Stomach smooth muscle (tissue), 2 donors: ENCODE measurements at regions not wholly inside any gene's neighbourhood (a gene's known extent, or its start where the extent isn't known, plus 50 kb on each side); places are given as distances from the start of the nearest gene placed in this dataset.

Experiments
- H3K27ac ChIP-seq: one replicate; pipeline ENCODE4 v1.7.0; 2013; ENCODE audit warnings: mild to moderate bottlenecking, low read length, inconsistent platforms
- H3K27me3 ChIP-seq, 2 donors: one replicate each; pipeline ENCODE4 v1.7.0; 2013; ENCODE audit warnings: low read length in 2 of 2; ENCODE audit not compliant: insufficient read depth in 2 of 2, control insufficient read depth in 1 of 2
- H3K36me3 ChIP-seq, 2 donors: one replicate each; pipeline ENCODE4 v1.7.0; 2013; ENCODE audit warnings: low read length in 2 of 2; ENCODE audit not compliant: control insufficient read depth in 2 of 2, insufficient read depth in 2 of 2
- H3K4me1 ChIP-seq: one replicate; pipeline ENCODE4 v1.7.0; 2013; ENCODE audit warnings: low read length; ENCODE audit not compliant: control insufficient read depth, insufficient read depth
- H3K4me3 ChIP-seq, 2 donors: one replicate each; pipeline ENCODE4 v1.7.0; 2013; ENCODE audit warnings: low read length in 2 of 2
- H3K9ac ChIP-seq, 2 donors: one replicate each; pipeline ENCODE4 v1.7.0; 2013; ENCODE audit warnings: low read length in 2 of 2, mild to moderate bottlenecking in 1 of 2
- H3K9me3 ChIP-seq, 2 donors: one replicate each; pipeline ENCODE4 v1.7.0; 2013; ENCODE audit warnings: low read length in 2 of 2; ENCODE audit not compliant: control insufficient read depth in 2 of 2
- donor health status: healthy.
- donor health status: Pancreatic carcinoma.

DNA sequence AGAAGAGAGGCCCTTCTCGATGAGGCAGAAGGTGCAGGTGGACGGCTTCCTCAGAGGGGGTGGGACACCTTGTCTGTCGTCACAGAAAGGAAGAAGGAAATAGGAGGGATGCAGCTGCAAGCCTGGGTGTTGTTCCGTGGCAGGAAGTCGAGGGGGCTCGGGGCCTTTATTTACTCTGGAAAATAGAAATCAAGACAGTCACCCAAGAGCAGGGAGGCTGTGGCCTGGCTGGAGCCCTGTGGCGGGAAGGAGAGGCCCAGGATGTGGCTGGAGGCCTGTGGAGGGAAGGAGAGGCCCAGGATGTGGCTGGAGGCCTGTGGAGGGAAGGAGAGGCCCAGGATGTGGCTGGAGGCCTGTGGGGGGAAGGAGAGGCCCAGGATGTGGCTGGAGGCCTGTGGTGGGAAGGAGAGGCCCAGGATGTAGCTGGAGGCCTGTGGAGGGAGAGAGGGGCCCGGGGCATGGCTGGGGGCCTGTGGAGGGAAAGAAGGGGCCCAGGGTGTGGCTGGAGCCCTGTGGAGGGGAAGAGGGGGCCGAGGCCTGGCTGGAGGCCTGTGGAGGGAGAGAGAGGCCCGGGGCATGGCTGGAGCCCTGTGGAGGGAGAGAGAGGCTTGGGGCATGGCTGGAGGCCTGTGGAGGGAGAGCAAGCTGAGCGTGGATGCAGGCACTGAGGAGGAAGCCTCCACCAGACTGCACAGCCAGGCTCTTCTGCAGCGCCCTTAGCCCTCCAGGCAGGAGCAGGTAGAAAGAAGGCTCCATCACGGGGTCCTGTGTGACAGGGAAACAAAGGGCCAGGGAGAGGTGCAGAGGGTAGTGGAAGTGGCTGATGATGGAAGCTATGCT, 97.3 kb upstream of the SFMBT2 start:
- H3K9ac ChIP-seq = no peak overlapping the region
- no peaks in the 10 kb centered on the region for H3K4me1 ChIP-seq
- no peaks in the 10 kb centered on the region for H3K36me3 ChIP-seq
- no peak overlapping the region for H3K4me3 ChIP-seq
- H3K27me3 ChIP-seq = peaks cover 0 to 4% of the 10 kb centered on the region in 2 donors
- H3K9me3 ChIP-seq = peaks cover 0 to 6% of the 10 kb centered on the region in 2 donors
- H3K27ac ChIP-seq = no peak overlapping the region

DNA sequence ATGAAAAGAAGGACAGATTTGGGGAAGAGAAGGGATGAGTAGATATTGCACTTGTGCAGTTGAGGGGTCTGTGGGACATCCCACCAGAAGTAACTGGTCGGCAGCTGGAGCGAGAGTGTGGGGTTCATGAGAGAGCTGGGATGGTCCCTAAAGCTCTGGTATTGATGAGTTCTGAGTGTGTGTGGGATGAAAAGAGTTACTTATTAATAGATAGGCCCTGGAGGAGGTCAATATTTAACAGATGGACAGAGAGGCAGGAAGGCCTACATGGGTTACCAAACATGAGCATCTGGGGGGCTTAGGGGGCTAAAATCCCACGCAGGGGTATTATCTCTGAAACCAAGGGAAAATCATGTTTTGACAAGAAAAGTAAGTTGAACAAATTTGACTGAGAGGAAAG, 95.7 kb upstream of the SFMBT2 start:
- peaks cover 0 to 4% of the 10 kb centered on the region in 2 donors for H3K27me3 ChIP-seq
- H3K27ac ChIP-seq = no peak overlapping the region

DNA sequence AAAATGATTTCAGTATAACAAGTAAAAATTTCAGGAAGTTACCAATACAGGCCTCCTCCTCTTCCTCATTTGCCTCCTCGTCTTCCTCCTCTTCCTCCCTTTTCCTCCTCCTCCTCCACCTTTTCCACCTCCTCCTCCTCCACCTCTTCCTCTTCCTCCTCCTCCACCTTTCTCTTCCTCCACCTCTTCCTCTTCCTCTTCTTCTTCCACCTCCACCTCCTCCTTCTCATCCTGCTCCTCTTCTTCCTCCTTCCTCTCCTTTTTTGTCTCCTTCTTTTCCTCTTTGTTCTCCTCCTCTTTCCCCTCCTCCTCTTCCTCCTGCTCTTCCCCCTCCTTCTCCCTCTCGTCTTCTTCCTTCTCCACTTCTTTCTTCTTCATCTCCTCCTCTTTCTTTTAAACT, 94.4 kb upstream of the SFMBT2 start:
- Histone ChIP-seq H3K4me1 (no peaks in the 10 kb centered on the region), H3K36me3 (no peaks in the 10 kb centered on the region), H3K4me3 (no peak overlapping the region), H3K27ac (no peak overlapping the region), H3K9me3 (no peaks in the 10 kb centered on the region), H3K27me3 (peaks cover 0 to 5% of the 10 kb centered on the region in 2 donors), H3K9ac (no peak overlapping the region)

More for the DNA sequence above, 95.7 kb upstream of the SFMBT2 start:
- H3K4me3 ChIP-seq = no peak overlapping the region
- no peaks in the 10 kb centered on the region for H3K4me1 ChIP-seq
- H3K9ac ChIP-seq = no peak overlapping the region
- peaks cover 0 to 6% of the 10 kb centered on the region in 2 donors for H3K9me3 ChIP-seq
- H3K36me3 ChIP-seq = no peaks in the 10 kb centered on the region

DNA sequence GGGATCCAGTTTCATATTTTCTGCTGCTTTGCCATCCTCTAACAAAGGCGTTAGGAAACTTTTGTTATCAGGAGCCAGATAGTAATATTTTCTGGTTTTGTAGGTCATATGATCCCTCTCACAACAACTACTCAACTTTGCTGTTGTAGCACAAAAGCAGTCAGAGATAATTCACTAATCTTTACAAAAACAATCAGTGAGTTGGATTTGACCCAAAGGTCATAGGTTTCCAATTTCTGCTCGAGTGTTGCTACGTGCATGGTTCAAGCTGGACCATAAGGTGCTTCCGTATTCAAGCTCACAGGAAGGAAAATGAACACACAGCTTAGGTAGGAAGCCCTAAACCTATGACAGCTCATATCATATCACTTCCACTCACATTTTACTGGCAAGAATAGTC, 92.4 kb upstream of the SFMBT2 start:
- Histone ChIP-seq H3K4me1 (no peaks in the 10 kb centered on the region), H3K9me3 (no peaks in the 10 kb centered on the region), H3K27ac (no peak overlapping the region), H3K9ac (no peak overlapping the region), H3K4me3 (no peak overlapping the region), H3K27me3 (peaks cover 0 to 5% of the 10 kb centered on the region in 2 donors), H3K36me3 (no peaks in the 10 kb centered on the region)

DNA sequence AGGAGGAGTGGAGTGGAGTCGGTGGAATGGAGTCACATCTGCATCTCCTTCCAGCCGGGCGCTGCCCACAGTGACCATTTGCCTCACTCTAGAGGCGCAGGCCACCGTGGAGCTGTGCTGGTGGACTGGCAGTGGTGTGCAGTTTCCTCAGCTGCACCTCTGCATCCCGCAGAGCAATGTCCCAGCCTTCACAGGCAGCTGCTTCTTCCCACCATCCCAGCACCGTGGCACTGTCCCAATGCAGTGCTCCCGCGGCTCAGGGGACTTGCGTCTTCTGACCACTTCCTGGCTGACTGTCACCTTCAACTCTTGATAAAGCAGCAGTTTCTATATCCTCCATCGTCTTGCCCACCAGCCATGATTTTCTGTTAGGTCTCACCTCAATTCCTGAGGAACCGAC, 90.3 kb upstream of the SFMBT2 start:
- Histone ChIP-seq H3K4me1 (no peaks in the 10 kb centered on the region), H3K27me3 (peaks cover 0 to 3% of the 10 kb centered on the region in 2 donors), H3K4me3 (no peak overlapping the region), H3K9ac (no peak overlapping the region), H3K27ac (no peak overlapping the region), H3K9me3 (no peaks in the 10 kb centered on the region), H3K36me3 (no peaks in the 10 kb centered on the region)

DNA sequence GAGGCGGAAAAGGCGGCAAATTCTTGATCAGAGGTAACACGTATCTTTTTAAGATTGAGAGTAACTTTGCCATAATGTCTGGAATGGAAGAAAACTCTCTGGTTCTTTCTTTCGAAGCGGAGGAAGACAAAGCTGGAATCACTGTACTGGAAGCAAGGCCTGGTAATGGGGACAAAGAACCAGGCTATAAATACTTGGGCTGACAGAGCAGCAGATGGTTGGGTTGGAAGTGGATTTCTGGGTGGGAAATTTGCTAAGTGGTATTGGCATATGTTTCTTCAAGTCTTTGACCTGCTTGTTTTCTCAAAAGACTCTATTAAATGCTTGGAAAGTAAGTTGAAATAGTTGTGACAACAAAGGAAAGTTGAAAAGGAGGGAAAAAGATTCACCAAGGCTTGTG, 87.3 kb upstream of the SFMBT2 start:
- Histone ChIP-seq H3K27me3 (peaks cover 0 to 2% of the 10 kb centered on the region in 2 donors), H3K27ac (no peak overlapping the region), H3K4me1 (no peaks in the 10 kb centered on the region), H3K4me3 (no peak overlapping the region), H3K9me3 (no peaks in the 10 kb centered on the region), H3K36me3 (no peaks in the 10 kb centered on the region), H3K9ac (no peak overlapping the region)

DNA sequence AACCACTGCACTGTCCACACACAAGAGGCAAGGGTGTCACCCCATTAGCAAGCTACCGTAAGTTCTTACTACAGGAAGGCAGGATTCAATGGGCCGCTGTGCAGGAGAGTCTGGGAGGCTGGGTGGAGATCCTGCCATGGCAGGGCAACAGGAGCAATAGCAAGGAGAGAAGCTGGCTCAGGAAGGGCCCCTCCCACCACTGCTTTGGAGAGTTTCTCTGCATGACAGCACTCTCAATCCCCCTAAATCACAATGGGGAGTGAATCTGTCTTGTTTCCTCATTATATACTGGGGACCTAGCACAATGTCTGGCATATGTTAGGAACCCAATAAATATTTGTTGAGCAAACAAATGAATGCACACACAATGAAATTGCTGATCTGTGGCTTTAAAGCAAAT, 83.2 kb upstream of the SFMBT2 start:
- Histone ChIP-seq H3K27me3 (peaks cover 0 to 3% of the 10 kb centered on the region in 2 donors), H3K4me3 (no peak overlapping the region), H3K9ac (no peak overlapping the region), H3K4me1 (no peaks in the 10 kb centered on the region), H3K36me3 (no peaks in the 10 kb centered on the region), H3K9me3 (peaks cover 0 to 4% of the 10 kb centered on the region in 2 donors), H3K27ac (no peak overlapping the region)

DNA sequence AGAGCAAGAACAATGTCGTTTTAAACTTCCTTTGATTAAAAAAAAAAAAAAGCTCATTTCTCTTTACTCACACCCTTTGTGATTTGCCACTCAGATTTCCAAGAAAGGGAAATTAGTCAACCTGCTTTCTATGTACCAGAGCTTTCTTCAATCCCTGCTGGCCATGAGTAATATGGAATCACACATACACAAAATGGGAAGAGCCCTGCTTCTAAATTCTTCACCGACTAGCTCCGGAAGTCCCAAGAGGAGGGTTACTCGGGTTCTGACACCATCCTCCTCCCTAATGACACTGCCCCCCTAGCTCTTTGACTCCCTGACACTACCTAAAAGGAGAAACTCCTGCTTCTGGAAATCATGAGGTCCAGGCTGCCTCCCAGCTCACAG, 81.8 kb upstream of the SFMBT2 start:
- peaks cover 5% of the 10 kb centered on the region for H3K4me1 ChIP-seq
- no peak overlapping the region for H3K9ac ChIP-seq
- H3K27ac ChIP-seq = no peak overlapping the region
- H3K9me3 ChIP-seq = peaks cover 0 to 4% of the 10 kb centered on the region in 2 donors
- peaks cover 0 to 3% of the 10 kb centered on the region in 2 donors for H3K27me3 ChIP-seq
- no peaks in the 10 kb centered on the region for H3K36me3 ChIP-seq
- H3K4me3 ChIP-seq = no peak overlapping the region

DNA sequence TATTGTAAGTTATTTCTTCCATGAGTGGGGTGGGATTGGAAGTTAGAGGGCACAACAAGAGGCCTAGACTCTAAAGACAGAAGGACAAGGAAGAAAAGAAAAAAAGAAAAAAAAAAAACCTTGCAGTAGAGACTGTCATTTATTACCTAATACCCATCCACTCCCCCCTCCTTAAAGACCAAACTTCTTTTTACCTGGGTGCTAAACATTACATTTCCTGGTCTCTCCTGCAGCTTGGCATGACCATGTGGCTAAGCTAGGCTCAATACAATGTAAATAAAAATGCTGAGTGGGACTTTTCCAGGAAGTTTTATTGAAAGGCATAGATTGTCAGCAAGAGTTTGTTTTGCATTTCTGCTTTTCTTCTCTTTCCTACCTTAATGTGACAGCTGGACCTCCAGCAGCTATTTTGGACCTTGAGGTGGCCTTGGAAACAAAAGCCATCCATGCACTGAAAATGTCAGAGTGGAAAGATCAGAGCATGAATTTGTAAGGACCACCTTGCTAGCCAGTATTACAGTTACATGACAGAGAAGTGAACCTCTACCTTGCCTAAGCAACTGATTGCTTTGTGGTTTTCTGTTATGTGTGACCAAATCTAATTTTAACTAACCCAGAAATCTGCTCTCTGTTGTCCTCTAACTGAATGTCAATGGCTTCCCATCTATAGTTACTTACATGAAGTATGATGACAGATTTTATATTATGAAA, 81.3 kb upstream of the SFMBT2 start:
- no peak overlapping the region for H3K27ac ChIP-seq
- peaks cover 0 to 3% of the 10 kb centered on the region in 2 donors for H3K27me3 ChIP-seq
- H3K4me3 ChIP-seq = no peak overlapping the region
- no peak overlapping the region for H3K9ac ChIP-seq
- no peaks in the 10 kb centered on the region for H3K36me3 ChIP-seq
- H3K9me3 ChIP-seq = peaks cover 0 to 4% of the 10 kb centered on the region in 2 donors
- peaks cover 5% of the 10 kb centered on the region for H3K4me1 ChIP-seq

DNA sequence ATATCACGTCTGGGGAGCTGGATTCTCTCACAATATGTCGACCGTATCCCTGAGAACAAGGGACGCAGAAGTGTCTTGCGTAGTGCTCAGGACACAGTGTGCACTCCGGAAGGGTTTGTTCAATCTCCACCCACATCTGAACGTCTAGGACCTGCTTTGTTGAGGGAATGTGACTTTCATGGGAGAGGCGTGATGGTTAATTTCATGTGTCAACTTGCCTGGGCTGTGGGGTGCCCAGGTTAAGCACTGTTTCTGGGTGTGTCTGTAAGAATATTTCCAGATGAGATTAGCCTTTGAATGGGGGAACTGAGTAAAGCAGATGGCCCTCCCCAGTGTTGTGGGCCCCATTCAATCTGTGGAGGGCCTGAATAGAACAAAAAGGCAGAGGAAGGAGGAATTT, 80.4 kb upstream of the SFMBT2 start:
- peaks cover 5% of the 10 kb centered on the region for H3K4me1 ChIP-seq
- H3K36me3 ChIP-seq = no peaks in the 10 kb centered on the region
- H3K4me3 ChIP-seq = no peak overlapping the region
- H3K27ac ChIP-seq = no peak overlapping the region
- no peak overlapping the region for H3K9ac ChIP-seq
- H3K27me3 ChIP-seq = peaks cover 0 to 3% of the 10 kb centered on the region in 2 donors
- peaks cover 0 to 4% of the 10 kb centered on the region in 2 donors for H3K9me3 ChIP-seq

DNA sequence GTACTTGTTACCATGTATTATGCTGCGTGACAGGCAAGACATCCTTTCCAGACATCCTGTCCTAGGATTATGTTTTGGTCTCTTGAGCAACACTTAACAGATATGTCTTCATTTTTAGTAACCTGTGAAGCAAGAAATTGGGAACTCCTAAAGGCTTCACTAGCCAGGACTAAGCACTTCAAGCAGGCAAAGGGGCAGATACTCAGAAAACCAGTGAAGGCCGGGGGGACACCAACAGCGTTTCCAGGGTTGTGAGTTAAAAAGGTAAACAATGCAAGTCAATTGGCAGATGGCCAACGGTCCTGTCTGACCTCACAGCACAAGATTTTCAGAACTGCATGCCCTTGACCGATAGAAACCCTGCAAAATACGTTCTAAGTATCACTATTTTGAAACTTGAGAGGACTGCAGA, 77.6 kb upstream of the SFMBT2 start:
- peaks cover 5% of the 10 kb centered on the region for H3K4me1 ChIP-seq
- H3K4me3 ChIP-seq = no peak overlapping the region
- H3K9me3 ChIP-seq = peaks cover 0 to 4% of the 10 kb centered on the region in 2 donors
- H3K27ac ChIP-seq = no peak overlapping the region
- no peaks in the 10 kb centered on the region for H3K36me3 ChIP-seq
- no peak overlapping the region for H3K9ac ChIP-seq
- peaks cover 3% of the 10 kb centered on the region in 2 donors for H3K27me3 ChIP-seq
